Astrocyte (in vitro differentiated cells and primary cell): ENCODE measurements at regions not wholly inside any gene's neighbourhood (a gene's known extent, or its start where the extent isn't known, plus 50 kb on each side); places are given as distances from the start of the nearest gene placed in this dataset.

Experiments
- DNase-seq: peaks from one replicate; pipeline ENCODE4 v3.0.0-alpha.2; 2010; ENCODE audit warnings: low read depth
- FAIRE-seq: peaks from 2 replicates; lab custom pipeline; 2011; peaks lifted over from hg19 to GRCh38; lab: Jason Lieb, UNC
- H2AFZ ChIP-seq: 2 replicates; pipeline ENCODE4 v1.6.0; 2012; ENCODE audit warnings: low read depth, low read length, inconsistent platforms
- H3K27ac ChIP-seq: 2 replicates; pipeline ENCODE4 v1.5.1; 2011; ENCODE audit warnings: low read depth, low read length, inconsistent platforms
- H3K27me3 ChIP-seq: 2 replicates; pipeline ENCODE4 v1.6.0; 2011; ENCODE audit warnings: low read length, inconsistent platforms; ENCODE audit not compliant: insufficient read depth
- H3K36me3 ChIP-seq: 2 replicates; pipeline ENCODE4 v1.5.1; 2011; ENCODE audit warnings: low read length, inconsistent platforms; ENCODE audit not compliant: insufficient read depth
- H3K4me1 ChIP-seq: 2 replicates; pipeline ENCODE4 v1.5.1; 2011; ENCODE audit warnings: low read length, inconsistent platforms; ENCODE audit not compliant: insufficient read depth
- H3K4me2 ChIP-seq: 2 replicates; pipeline ENCODE4 v1.6.0; 2012; ENCODE audit warnings: low read length, inconsistent platforms
- H3K4me3 ChIP-seq: 2 replicates; pipeline ENCODE4 v1.5.1; 2011; ENCODE audit warnings: low read depth, mild to moderate bottlenecking, low read length, inconsistent platforms; ENCODE audit not compliant: insufficient read depth
- H3K79me2 ChIP-seq: 2 replicates; pipeline ENCODE4 v1.6.0; 2012; ENCODE audit warnings: mild to moderate bottlenecking, low read length, inconsistent platforms; ENCODE audit not compliant: insufficient read depth
- H3K9ac ChIP-seq: 2 replicates; pipeline ENCODE4 v1.6.0; 2012; ENCODE audit warnings: mild to moderate bottlenecking, low read length, inconsistent platforms
- H3K9me3 ChIP-seq: 2 replicates; pipeline ENCODE4 v1.5.1; 2012; ENCODE audit warnings: low read depth, mild to moderate bottlenecking, low read length, inconsistent platforms; ENCODE audit not compliant: insufficient read depth
- H4K20me1 ChIP-seq: 2 replicates; pipeline ENCODE4 v1.6.0; 2012; ENCODE audit warnings: low read length, inconsistent platforms; ENCODE audit not compliant: insufficient read depth
- H3K27ac Mint-ChIP-seq: one replicate; pipeline ENCODE4 v1.8.0; 2021; ENCODE audit warnings: mild to moderate bottlenecking, mixed read lengths; ENCODE audit not compliant: unreplicated experiment
- H3K27me3 Mint-ChIP-seq: one replicate; pipeline ENCODE4 v1.8.0; 2021; ENCODE audit warnings: low read depth, mixed read lengths; ENCODE audit not compliant: unreplicated experiment
- H3K36me3 Mint-ChIP-seq: one replicate; pipeline ENCODE4 v1.8.0; 2021; ENCODE audit warnings: low read depth, mixed read lengths; ENCODE audit not compliant: unreplicated experiment
- H3K4me1 Mint-ChIP-seq: one replicate; pipeline ENCODE4 v1.8.0; 2021; ENCODE audit warnings: low read depth, mixed read lengths; ENCODE audit not compliant: unreplicated experiment
- H3K4me3 Mint-ChIP-seq: one replicate; pipeline ENCODE4 v1.8.0; 2021; ENCODE audit warnings: mild to moderate bottlenecking, moderate library complexity, mixed read lengths; ENCODE audit not compliant: unreplicated experiment
- H3K9me3 Mint-ChIP-seq: one replicate; pipeline ENCODE4 v1.8.0; 2021; ENCODE audit warnings: mild to moderate bottlenecking, mixed read lengths; ENCODE audit not compliant: unreplicated experiment
- CTCF ChIP-seq: IDR thresholded peaks from 2 replicates; pipeline ENCODE4 v1.5.1; 2011; ENCODE audit warnings: low read depth, mild to moderate bottlenecking, inconsistent platforms, low read length, moderate library complexity; ENCODE audit not compliant: insufficient read depth
- EZH2 ChIP-seq: IDR thresholded peaks from 2 replicates; pipeline ENCODE4 v1.6.1; 2012; ENCODE audit warnings: mild to moderate bottlenecking, low read length, inconsistent platforms; ENCODE audit not compliant: insufficient read depth

- Mint-ChIP-seq H3K27me3 (peaks cover 21% of the 10 kb centered on the region), H3K36me3 (no peaks in the 10 kb centered on the region), H3K4me3 (no peak overlapping the region), H3K4me1 (no peaks in the 10 kb centered on the region), H3K27ac (no peak overlapping the region), H3K9me3 (no peaks in the 10 kb centered on the region)
- Histone ChIP-seq H3K4me3 (no peak overlapping the region), H3K36me3 (no peaks in the 10 kb centered on the region), H3K4me1 (no peaks in the 10 kb centered on the region), H3K27me3 (no peaks in the 10 kb centered on the region), H4K20me1 (no peaks in the 10 kb centered on the region), H3K4me2 (no peak overlapping the region), H3K27ac (no peak overlapping the region), H3K79me2 (no peaks in the 10 kb centered on the region), H2AFZ (no peak overlapping the region), H3K9me3 (no peaks in the 10 kb centered on the region), H3K9ac (no peak overlapping the region)
- TF ChIP-seq CTCF (no peak), EZH2 (no peak)
- no peak for FAIRE-seq
- no peak for DNase-seq
Observed at GRCh38 chr10:117762126-117762818, 219.7 kb downstream of the EMX2 start.

GRCh38 chr10:117762819-117763172 lies 220.2 kb downstream of the EMX2 start:
- Mint-ChIP-seq H3K36me3 (no peaks in the 10 kb centered on the region), H3K4me3 (no peak overlapping the region), H3K4me1 (no peaks in the 10 kb centered on the region), H3K27ac (no peak overlapping the region), H3K27me3 (peaks cover 21% of the 10 kb centered on the region), H3K9me3 (no peaks in the 10 kb centered on the region)
- Histone ChIP-seq H3K27ac (no peak overlapping the region), H3K4me3 (no peak overlapping the region), H2AFZ (no peak overlapping the region), H3K27me3 (no peaks in the 10 kb centered on the region), H3K79me2 (no peaks in the 10 kb centered on the region), H3K9ac (no peak overlapping the region), H3K9me3 (no peaks in the 10 kb centered on the region), H4K20me1 (no peaks in the 10 kb centered on the region), H3K36me3 (no peaks in the 10 kb centered on the region), H3K4me2 (no peak overlapping the region), H3K4me1 (no peaks in the 10 kb centered on the region)
- DNase-seq: no peak
- TF ChIP-seq EZH2 (no peak), CTCF (no peak)
- no peak for FAIRE-seq

GRCh38 chr10:117763528-117763927 lies 221.0 kb downstream of the EMX2 start:
- Histone ChIP-seq H3K27ac (no peak overlapping the region), H3K4me2 (no peak overlapping the region), H3K4me3 (no peak overlapping the region), H2AFZ (no peak overlapping the region), H3K9me3 (no peaks in the 10 kb centered on the region), H3K27me3 (no peaks in the 10 kb centered on the region), H3K9ac (no peak overlapping the region), H3K79me2 (no peaks in the 10 kb centered on the region), H3K36me3 (no peaks in the 10 kb centered on the region), H4K20me1 (no peaks in the 10 kb centered on the region), H3K4me1 (no peaks in the 10 kb centered on the region)
- H3K27me3 Mint-ChIP-seq: peaks cover 21% of the 10 kb centered on the region
- H3K9me3 Mint-ChIP-seq: no peaks in the 10 kb centered on the region
- no peak overlapping the region for H3K4me3 Mint-ChIP-seq
- no peak for DNase-seq
- no peaks in the 10 kb centered on the region for H3K4me1 Mint-ChIP-seq
- TF ChIP-seq CTCF: no peak
- no peak for TF ChIP-seq EZH2
- H3K36me3 Mint-ChIP-seq: no peaks in the 10 kb centered on the region
- H3K27ac Mint-ChIP-seq: no peak overlapping the region
- no peak for FAIRE-seq
